Kidney tubule cell (primary cell): ENCODE measurements at regions not wholly inside any gene's neighbourhood (a gene's known extent, or its start where the extent isn't known, plus 50 kb on each side); places are given as distances from the start of the nearest gene placed in this dataset.
A peak's percentile ranks its signal among the peaks of the same experiment; 100 is the strongest.
"Not testable (repeated sequence)": the region's sequence is repeated elsewhere in the genome, so short reads cannot be mapped to it uniquely, and the experiment has no call there.

Experiments
- DNase-seq: peaks from one replicate; pipeline ENCODE4 v3.0.0-alpha.2; 2018; ENCODE audit warnings: low spot score

GRCh38 chr1:190000365-190000872, 477.2 kb downstream of the BRINP3 start:
- DNase-seq = peak; percentile 12

- peak; percentile 12 for DNase-seq
These were observed 476.5 kb downstream of the BRINP3 start for GRCh38 chr1:190001187-190001586.

- no peak for DNase-seq
These were observed 474.3 kb downstream of the BRINP3 start for GRCh38 chr1:190003376-190003775.

GRCh38 chr1:190011585-190011984, 466.1 kb downstream of the BRINP3 start:
- DNase-seq = no peak

- not testable (repeated sequence) for DNase-seq
These were observed 458.5 kb downstream of the BRINP3 start for GRCh38 chr1:190019151-190019550.

- DNase-seq = no peak
These were observed 457.9 kb downstream of the BRINP3 start for GRCh38 chr1:190019717-190020116.

GRCh38 chr1:190022709-190023108, 455.0 kb downstream of the BRINP3 start:
- no peak for DNase-seq

GRCh38 chr1:190029441-190029840, 448.2 kb downstream of the BRINP3 start:
- no peak for DNase-seq

- DNase-seq = no peak
These were observed 434.0 kb downstream of the BRINP3 start for GRCh38 chr1:190043655-190044054.

GRCh38 chr1:190046231-190046630, 431.4 kb downstream of the BRINP3 start:
- no peak for DNase-seq
